ENCODE measurements at regions not wholly inside any gene's neighbourhood (a gene's known extent, or its start where the extent isn't known, plus 50 kb on each side); places are given as distances from the start of the nearest gene placed in this dataset.
A peak's percentile ranks its signal among the peaks of the same experiment; 100 is the strongest.

GRCh38 chr22:26743149-26743548 lies 85.8 kb downstream of the MIAT start:
- Histone ChIP-seq H3K4me1 (no peaks in the 10 kb centered on the region), H3K4me3 (replicated peaks in 1 of 3) (no peak overlapping the region), H3K27me3 (no peaks in the 10 kb centered on the region), H3K27ac (no peak overlapping the region), H3K9me3 (no peaks in the 10 kb centered on the region), H3K36me3 (no peaks in the 10 kb centered on the region)
- intact Hi-C loops (cut with DNase I): no loop called here
- no peak for DNase-seq
- TF ChIP-seq CTCF (IDR thresholded peaks at IDR 0.05) (no peak), POLR2A (IDR thresholded peaks at IDR 0.05) (no peak)
- 97 to 98% methylated on average over 5 of the region's 5 CpGs for WGBS, 2 donors

DNA sequence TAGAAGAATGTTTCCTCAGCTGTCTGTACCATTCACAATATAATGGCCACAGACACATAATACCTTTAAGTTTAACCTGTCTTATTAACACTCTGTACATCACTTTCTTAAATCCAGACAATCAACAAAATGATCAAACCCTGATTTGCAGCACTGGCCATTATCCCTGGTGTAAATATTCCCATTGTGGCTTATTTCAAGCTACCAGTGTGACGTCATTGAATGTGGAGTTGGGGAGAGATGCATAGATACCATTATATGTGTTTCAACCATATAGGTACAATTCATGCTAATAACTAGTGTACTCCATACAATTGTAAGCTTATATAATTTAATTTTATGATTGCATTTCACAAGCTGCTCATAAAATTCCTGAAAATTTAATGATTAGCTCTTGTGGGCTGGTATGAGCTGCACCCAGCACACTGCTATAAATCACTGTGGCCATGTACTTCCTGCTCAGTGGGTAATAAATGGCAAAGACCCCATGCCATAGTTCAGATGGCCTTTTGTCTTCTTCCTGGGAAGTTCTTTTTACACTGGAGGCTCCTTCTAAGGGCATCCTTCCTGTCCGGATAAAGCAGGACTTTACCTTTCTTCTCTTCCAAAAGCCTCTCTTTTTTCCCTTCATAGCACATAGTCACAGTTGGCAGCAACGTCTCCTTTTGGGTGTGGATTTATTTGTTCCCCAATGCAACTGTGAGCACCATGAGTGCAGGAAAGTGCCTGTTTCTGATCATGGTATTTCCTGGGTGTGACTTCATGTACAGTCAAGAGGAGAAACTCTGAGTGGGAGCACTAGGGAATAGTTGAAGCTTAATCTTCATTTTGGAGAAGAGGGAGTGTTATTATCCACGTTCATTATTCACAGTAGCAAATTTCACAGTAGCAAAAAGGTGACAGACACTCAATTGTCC lies 87.8 kb downstream of the MIAT start:
- Histone ChIP-seq H3K27me3 (no peaks in the 10 kb centered on the region), H3K4me3 (replicated peaks in 1 of 3) (no peak overlapping the region), H3K4me1 (no peaks in the 10 kb centered on the region), H3K9me3 (no peaks in the 10 kb centered on the region), H3K36me3 (no peaks in the 10 kb centered on the region), H3K27ac (no peak overlapping the region)
- intact Hi-C loops (cut with DNase I): no loop called here
- no peak for TF ChIP-seq CTCF (IDR thresholded peaks at IDR 0.05)
- TF ChIP-seq POLR2A (IDR thresholded peaks at IDR 0.05): no peak
- no peak for DNase-seq
- 74 to 80% methylated on average over 4 of the region's 4 CpGs for WGBS, 2 donors

DNA sequence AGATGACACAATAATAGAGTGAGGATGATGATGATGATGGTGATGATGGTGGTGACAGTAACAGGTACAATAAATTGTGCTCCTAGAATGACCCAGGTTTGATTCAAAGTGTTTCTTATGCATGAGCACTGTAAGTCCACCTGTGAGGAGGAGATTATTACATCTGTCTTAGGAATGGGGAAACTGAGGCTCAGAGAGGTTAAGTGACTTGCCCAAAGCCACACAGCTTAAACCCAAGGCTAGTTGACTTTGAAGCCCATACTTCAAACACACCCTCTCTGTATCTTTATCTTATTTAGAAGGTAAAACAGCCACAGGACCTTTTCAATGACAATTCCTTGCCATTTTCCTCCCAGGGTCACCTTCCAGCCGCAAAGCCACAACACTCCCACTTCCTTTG lies 88.9 kb downstream of the MIAT start:
- no peak overlapping the region for H3K4me3 ChIP-seq (replicated peaks in 1 of 3)
- no peaks in the 10 kb centered on the region for H3K36me3 ChIP-seq
- H3K9me3 ChIP-seq: no peaks in the 10 kb centered on the region
- intact Hi-C loops (cut with DNase I): no loop called here
- H3K27me3 ChIP-seq: no peaks in the 10 kb centered on the region
- WGBS, 2 donors: 93% methylated on average over 1 of the region's 1 CpG
- H3K4me1 ChIP-seq: peaks cover under 1 to 5% of the 10 kb centered on the region in 2 donors
- H3K27ac ChIP-seq: no peak overlapping the region
- no peak for TF ChIP-seq POLR2A (IDR thresholded peaks at IDR 0.05)
- TF ChIP-seq CTCF (IDR thresholded peaks at IDR 0.05): no peak
- no peak for DNase-seq

DNA sequence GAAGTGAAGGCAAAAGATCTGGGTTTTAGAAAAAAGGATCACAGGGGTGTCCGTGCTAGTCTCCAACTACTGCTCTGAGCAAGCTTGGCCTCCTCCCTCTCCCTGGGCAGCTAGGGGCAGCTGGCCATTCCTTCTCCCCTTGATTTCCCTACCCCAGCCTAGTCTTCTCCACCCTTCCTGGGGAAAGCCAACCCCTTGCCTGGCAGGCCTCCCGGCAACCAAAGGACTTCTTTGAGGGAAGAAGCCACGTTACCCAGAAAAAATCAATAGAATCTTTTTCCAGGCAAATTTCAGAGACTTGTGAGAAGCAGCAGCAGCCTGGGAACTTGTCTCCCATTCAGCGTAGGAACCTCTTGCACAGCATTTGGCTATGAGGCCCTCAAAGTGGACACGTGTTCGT lies 91.5 kb downstream of the MIAT start:
- H3K4me3 ChIP-seq (replicated peaks in 1 of 3): no peak overlapping the region
- intact Hi-C loops (cut with DNase I): no loop called here
- WGBS, 2 donors: 89 to 94% methylated on average over 6 of the region's 6 CpGs
- DNase-seq: no peak
- H3K4me1 ChIP-seq: peaks cover 6 to 9% of the 10 kb centered on the region in 2 donors
- no peaks in the 10 kb centered on the region for H3K36me3 ChIP-seq
- no peaks in the 10 kb centered on the region for H3K9me3 ChIP-seq
- TF ChIP-seq POLR2A (IDR thresholded peaks at IDR 0.05) (no peak), CTCF (IDR thresholded peaks at IDR 0.05) (no peak)
- H3K27me3 ChIP-seq: no peaks in the 10 kb centered on the region
- H3K27ac ChIP-seq: no peak overlapping the region

DNA sequence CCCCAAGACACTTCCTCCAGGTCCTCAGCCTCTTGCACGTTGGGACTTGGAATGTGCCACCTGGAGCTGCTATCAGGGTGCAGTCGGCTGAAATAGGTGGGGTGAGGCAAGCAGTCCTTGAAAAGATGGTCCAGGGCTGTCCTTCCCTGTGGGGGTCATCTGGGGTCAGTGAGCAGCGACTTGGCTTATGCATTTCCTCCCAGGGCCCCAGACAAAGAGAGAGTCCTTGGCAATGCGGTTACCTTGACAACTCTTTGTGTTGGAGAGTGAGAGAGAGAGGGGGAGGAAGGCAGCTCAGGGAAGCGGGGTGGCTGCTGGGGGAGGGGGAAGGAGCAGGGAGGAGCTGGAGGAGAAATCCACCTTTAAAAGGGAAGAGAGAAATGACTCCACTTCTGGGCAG lies 93.8 kb downstream of the MIAT start:
- DNase-seq: peak; percentile 62 to 72
- no peak overlapping the region for H3K4me3 ChIP-seq (replicated peaks in 1 of 3)
- no peaks in the 10 kb centered on the region for H3K27me3 ChIP-seq
- no peaks in the 10 kb centered on the region for H3K9me3 ChIP-seq
- H3K4me1 ChIP-seq: peaks cover 6 to 9% of the 10 kb centered on the region in 2 donors
- TF ChIP-seq CTCF (IDR thresholded peaks at IDR 0.05) (no peak), POLR2A (IDR thresholded peaks at IDR 0.05) (no peak)
- H3K27ac ChIP-seq: no peak overlapping the region
- intact Hi-C loops (cut with DNase I): loop anchor here (10.0 kb wide), 1 partner anchor 1254 kb away; no protein-coding TSS in a partner anchor
- no peaks in the 10 kb centered on the region for H3K36me3 ChIP-seq
- WGBS, 2 donors: 18 to 28% methylated on average over 5 of the region's 5 CpGs
